HepG2 (cell line): ENCODE measurements at regions not wholly inside any gene's neighbourhood (a gene's known extent, or its start where the extent isn't known, plus 50 kb on each side); places are given as distances from the start of the nearest gene placed in this dataset.

ENCODE experiments used
- ATAC-seq: fragments of 200-7000 bp; cut with Tn5 transposase; 3 replicates; pipeline ENCODE4 v1.9.1; 2020; ENCODE audit warnings: mild to moderate bottlenecking, moderate library complexity
- BruUV-seq: library from RNA; stranded (reverse); fragments of 400-500 nt; replicated peaks from 2 replicates; lab custom pipeline; 2021; lab: Mats Ljungman, UMichigan
- CTCF ChIA-PET: fragments of 300-600 bp; formaldehyde crosslinking; extraction: SDS; loops from one replicate; lab custom pipeline; 2021; ENCODE audit warnings: low total read pairs, inconsistent platforms, low intra/inter-chr PET ratio; lab: Yijun Ruan, JAX
- POLR2A ChIA-PET: fragments of 350-600 bp; sonication (Branson Sonifier 250); formaldehyde crosslinking; loops from one replicate; lab custom pipeline; 2020; ENCODE audit warnings: antibody characterized with exemption, inconsistent platforms; lab: Yijun Ruan, JAX
- DNase-seq: peaks from one replicate; pipeline ENCODE4 v3.0.0-alpha.2; 2015; ENCODE audit warnings: low spot score
- FAIRE-seq: peaks from 3 replicates; lab custom pipeline; 2011; peaks lifted over from hg19 to GRCh38; lab: Jason Lieb, UNC
- H2AFZ ChIP-seq: one replicate; pipeline ENCODE4 v1.6.1; 2011; ENCODE audit warnings: low read length, inconsistent platforms
- H3K27ac ChIP-seq: fragments of 300-600 bp; 3 replicates; pipeline ENCODE4 v1.8.0; 2011; ENCODE audit warnings: mixed run types, mild to moderate bottlenecking, mixed read lengths, low read length, inconsistent platforms; ENCODE audit not compliant: insufficient read depth; ENCODE audit errors: extremely low read length
- H3K27me3 ChIP-seq, 2 experiments: fragments of 200-600 bp in 1 of 2; 2 replicates in 1 of 2; 3 replicates in 1 of 2; pipeline versions ENCODE4 v1.6.0 to v1.8.0; 2011; ENCODE audit warnings: low read length in 2 of 2, mild to moderate bottlenecking in 2 of 2, moderate library complexity in 2 of 2, inconsistent platforms in 1 of 2; ENCODE audit not compliant: insufficient read depth in 2 of 2, control insufficient read depth in 1 of 2
- H3K36me3 ChIP-seq, 2 experiments: fragments of 200-600 bp in 1 of 2; replicated peaks in 1 of 2; 2 replicates in 1 of 2; 3 replicates in 1 of 2; pipeline versions ENCODE4 v1.5.1 to v1.8.0; 2011; ENCODE audit warnings: low read length in 2 of 2, inconsistent platforms in 1 of 2; ENCODE audit not compliant: insufficient read depth in 2 of 2, control insufficient read depth in 1 of 2
- H3K4me1 ChIP-seq: 2 replicates; pipeline ENCODE4 v1.5.1; 2012; ENCODE audit warnings: low read length, inconsistent platforms; ENCODE audit not compliant: insufficient read depth
- H3K4me2 ChIP-seq: 2 replicates; pipeline ENCODE4 v1.6.0; 2011; ENCODE audit warnings: low read depth, low read length, inconsistent platforms
- H3K4me3 ChIP-seq, 3 experiments: fragments of 200-600 bp in 1 of 3; sonication (generic), shearing (Covaris generic) in 1 of 3; replicated peaks in 1 of 3; 2 replicates each; pipeline ENCODE4 v1.5.1; 2011 to 2016; ENCODE audit warnings: low read length in 3 of 3, inconsistent platforms in 2 of 3, low read depth in 2 of 3, mild to moderate bottlenecking in 2 of 3, control low read depth in 1 of 3, mixed read lengths in 1 of 3; ENCODE audit not compliant: insufficient read depth in 1 of 3
- H3K79me2 ChIP-seq: one replicate; pipeline ENCODE4 v1.6.1; 2011; ENCODE audit warnings: low read length, inconsistent platforms; ENCODE audit not compliant: insufficient read depth
- H3K9ac ChIP-seq: 2 replicates; pipeline ENCODE4 v1.6.0; 2011; ENCODE audit warnings: mild to moderate bottlenecking, low read depth, low read length, inconsistent platforms; ENCODE audit not compliant: insufficient read depth
- H3K9me3 ChIP-seq: 2 replicates; pipeline ENCODE4 v1.5.1; 2012; ENCODE audit warnings: mild to moderate bottlenecking, low read length
- H4K20me1 ChIP-seq: 2 replicates; pipeline ENCODE4 v1.6.0; 2011; ENCODE audit warnings: inconsistent platforms, mild to moderate bottlenecking, low read length, moderate library complexity; ENCODE audit not compliant: insufficient read depth
- KAT7 ChIP-seq: IDR thresholded peaks from 2 replicates; pipeline ENCODE4 v1.6.1; 2018; ENCODE audit warnings: borderline replicate concordance, missing compliant biosample characterization
- PHF20 ChIP-seq: sonication (generic); formaldehyde crosslinking; IDR thresholded peaks from 2 replicates; pipeline ENCODE4 v1.5.0; 2020; ENCODE audit warnings: mild to moderate bottlenecking, missing genetic modification reagents
- RFX5 ChIP-seq: IDR thresholded peaks from 2 replicates; pipeline ENCODE4 v1.6.1; 2011; ENCODE audit warnings: low read depth, low read length, improper control_type of control experiment
- SRSF1 ChIP-seq: fragments of 200-400 bp; formaldehyde crosslinking; optimal IDR thresholded peaks from 2 replicates; pipeline ENCODE3; 2017; ENCODE audit warnings: mild to moderate bottlenecking, low read depth, low read length, moderate library complexity
- ZNF572 ChIP-seq: sonication (generic); formaldehyde crosslinking; IDR thresholded peaks from 2 replicates; pipeline ENCODE4 v1.5.1; 2020; ENCODE audit warnings: mild to moderate bottlenecking, missing genetic modification reagents
- ZNF619 ChIP-seq: sonication (generic); formaldehyde crosslinking; IDR thresholded peaks from 2 replicates; pipeline ENCODE4 v1.4.0; 2020; ENCODE audit warnings: mild to moderate bottlenecking, missing genetic modification reagents
- ZNF652 ChIP-seq: IDR thresholded peaks from 2 replicates; pipeline ENCODE4 v1.6.1; 2016; ENCODE audit warnings: low read depth, borderline replicate concordance
- WGBS: methylation state at CpG from one replicate; pipeline ENCODE4 v1.1.6; 2017; ENCODE audit warnings: low lambda C conversion rate; 5-methylcytosine and 5-hydroxymethylcytosine counted together
- in situ Hi-C: cut with HindIII; loops from 2 replicates; pipeline ENCODE4 v1.10.0; 2017; ENCODE audit warnings: low pct_unique_long_range_greater_than_20kb; ENCODE audit not compliant: extremely low pct_ligation_motif_present
- intact Hi-C: fragments of 100-400 bp; cut with micrococcal nuclease; formaldehyde crosslinking; loops from one replicate; pipeline ENCODE4 v1.10.0; 2022; ENCODE audit not compliant: unreplicated experiment
- TF ChIP-seq, protein P1 (sequence below): sonication (generic); formaldehyde crosslinking; conservative IDR thresholded peaks from 2 replicates; pipeline ENCODE4 v1.4.0; 2020; ENCODE audit warnings: mild to moderate bottlenecking, missing genetic modification reagents, moderate library complexity
- TF ChIP-seq, protein P2 (sequence below): sonication (generic); formaldehyde crosslinking; IDR thresholded peaks from 2 replicates; pipeline ENCODE4 v1.9.0; 2021; ENCODE audit warnings: missing genetic modification reagents, mild to moderate bottlenecking, borderline replicate concordance
- TF ChIP-seq, protein P3 (sequence below): sonication (generic); formaldehyde crosslinking; IDR thresholded peaks from 2 replicates; pipeline ENCODE4 v1.5.0; 2020; ENCODE audit warnings: missing genetic modification reagents, mild to moderate bottlenecking, borderline replicate concordance

DNA sequence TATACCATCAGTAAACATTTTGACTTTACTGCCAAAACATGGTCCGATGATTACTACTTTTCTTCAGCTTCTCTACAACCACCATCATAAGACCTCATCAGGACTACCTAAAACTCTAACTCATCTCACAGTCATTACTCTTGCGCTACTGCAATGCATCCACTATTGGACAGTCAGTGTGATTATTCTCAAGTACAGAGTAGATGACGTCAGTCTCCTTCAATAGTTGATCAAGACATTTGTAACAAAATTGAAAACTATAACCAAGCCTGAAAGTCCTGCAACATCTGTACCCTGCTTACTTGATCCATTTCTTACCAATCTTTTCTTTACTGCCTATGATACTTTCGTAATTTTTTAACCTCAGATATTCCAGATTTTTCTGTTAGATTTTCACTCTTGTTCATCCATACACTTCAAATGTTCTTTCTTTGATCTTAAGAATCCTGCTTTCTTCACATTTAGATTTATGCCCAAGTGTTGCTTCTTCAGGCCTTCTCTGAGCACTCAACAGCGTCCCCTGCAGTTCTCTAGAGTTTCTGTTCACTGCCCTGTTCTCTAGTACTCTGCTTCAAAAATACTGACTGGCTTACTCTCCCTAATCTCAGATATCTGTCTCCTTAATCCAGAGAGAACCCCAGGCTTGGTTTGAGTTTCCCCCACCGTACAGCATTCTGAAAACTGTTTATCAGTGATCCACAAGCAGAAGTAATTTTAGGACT lies 1517.6 kb downstream of the STIM2 start (continued):
- TF ChIP-seq, protein P1, sequence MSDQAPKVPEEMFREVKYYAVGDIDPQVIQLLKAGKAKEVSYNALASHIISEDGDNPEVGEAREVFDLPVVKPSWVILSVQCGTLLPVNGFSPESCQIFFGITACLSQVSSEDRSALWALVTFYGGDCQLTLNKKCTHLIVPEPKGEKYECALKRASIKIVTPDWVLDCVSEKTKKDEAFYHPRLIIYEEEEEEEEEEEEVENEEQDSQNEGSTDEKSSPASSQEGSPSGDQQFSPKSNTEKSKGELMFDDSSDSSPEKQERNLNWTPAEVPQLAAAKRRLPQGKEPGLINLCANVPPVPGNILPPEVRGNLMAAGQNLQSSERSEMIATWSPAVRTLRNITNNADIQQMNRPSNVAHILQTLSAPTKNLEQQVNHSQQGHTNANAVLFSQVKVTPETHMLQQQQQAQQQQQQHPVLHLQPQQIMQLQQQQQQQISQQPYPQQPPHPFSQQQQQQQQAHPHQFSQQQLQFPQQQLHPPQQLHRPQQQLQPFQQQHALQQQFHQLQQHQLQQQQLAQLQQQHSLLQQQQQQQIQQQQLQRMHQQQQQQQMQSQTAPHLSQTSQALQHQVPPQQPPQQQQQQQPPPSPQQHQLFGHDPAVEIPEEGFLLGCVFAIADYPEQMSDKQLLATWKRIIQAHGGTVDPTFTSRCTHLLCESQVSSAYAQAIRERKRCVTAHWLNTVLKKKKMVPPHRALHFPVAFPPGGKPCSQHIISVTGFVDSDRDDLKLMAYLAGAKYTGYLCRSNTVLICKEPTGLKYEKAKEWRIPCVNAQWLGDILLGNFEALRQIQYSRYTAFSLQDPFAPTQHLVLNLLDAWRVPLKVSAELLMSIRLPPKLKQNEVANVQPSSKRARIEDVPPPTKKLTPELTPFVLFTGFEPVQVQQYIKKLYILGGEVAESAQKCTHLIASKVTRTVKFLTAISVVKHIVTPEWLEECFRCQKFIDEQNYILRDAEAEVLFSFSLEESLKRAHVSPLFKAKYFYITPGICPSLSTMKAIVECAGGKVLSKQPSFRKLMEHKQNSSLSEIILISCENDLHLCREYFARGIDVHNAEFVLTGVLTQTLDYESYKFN (CRISPR knock-in tag), result no peak
- TF ChIP-seq SRSF1 (no peak), ZNF572 (CRISPR knock-in tag) (no peak)

DNA sequence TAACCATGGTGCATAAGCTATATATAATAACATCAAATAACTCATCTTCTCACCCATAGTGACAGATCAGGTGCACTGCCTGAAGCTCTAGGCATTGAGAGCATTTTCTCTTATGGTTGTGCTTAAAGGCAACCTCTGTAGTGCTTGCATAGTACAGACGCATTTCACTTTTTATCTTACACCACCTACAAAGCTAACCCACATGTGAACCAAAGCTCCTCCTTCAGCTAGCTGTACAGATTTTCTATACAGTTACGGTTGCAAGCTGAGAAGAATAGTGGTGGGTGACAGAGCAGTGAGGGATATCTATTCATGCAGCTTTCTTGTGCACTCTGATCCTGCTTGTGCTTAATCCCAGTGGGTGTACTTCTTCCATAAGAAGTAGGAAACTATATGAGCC lies 1525.2 kb downstream of the STIM2 start:
- CTCF ChIA-PET, result no interaction called here
- intact Hi-C loops, result no loop called here
- Histone ChIP-seq H3K4me2 (no peak overlapping the region), H3K9ac (no peak overlapping the region), H3K4me1 (no peaks in the 10 kb centered on the region), H3K27ac (no peak overlapping the region), H2AFZ (no peak overlapping the region), H3K36me3 (no peaks in the 10 kb centered on the region), H3K4me3 (no peak overlapping the region), H3K79me2 (no peaks in the 10 kb centered on the region), H3K27me3 (no peaks in the 10 kb centered on the region), H3K9me3 (peaks cover 53% of the 10 kb centered on the region), H4K20me1 (no peaks in the 10 kb centered on the region)
- no TSS peak for BruUV-seq
- no peak for TF ChIP-seq ZNF619
- TF ChIP-seq, protein P2, sequence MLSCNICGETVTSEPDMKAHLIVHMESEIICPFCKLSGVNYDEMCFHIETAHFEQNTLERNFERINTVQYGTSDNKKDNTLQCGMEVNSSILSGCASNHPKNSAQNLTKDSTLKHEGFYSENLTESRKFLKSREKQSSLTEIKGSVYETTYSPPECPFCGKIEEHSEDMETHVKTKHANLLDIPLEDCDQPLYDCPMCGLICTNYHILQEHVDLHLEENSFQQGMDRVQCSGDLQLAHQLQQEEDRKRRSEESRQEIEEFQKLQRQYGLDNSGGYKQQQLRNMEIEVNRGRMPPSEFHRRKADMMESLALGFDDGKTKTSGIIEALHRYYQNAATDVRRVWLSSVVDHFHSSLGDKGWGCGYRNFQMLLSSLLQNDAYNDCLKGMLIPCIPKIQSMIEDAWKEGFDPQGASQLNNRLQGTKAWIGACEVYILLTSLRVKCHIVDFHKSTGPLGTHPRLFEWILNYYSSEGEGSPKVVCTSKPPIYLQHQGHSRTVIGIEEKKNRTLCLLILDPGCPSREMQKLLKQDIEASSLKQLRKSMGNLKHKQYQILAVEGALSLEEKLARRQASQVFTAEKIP (CRISPR knock-in tag), result no peak
- TF ChIP-seq ZNF652 (CRISPR knock-in tag), result no peak
- TF ChIP-seq KAT7, result no peak
- TF ChIP-seq PHF20 (CRISPR knock-in tag), result no peak
- TF ChIP-seq, protein P3, sequence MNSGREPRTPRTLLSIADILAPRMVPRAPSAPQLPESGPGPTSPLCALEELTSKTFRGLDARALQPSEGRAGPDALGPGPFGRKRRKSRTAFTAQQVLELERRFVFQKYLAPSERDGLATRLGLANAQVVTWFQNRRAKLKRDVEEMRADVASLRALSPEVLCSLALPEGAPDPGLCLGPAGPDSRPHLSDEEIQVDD, result no peak
- no peak for TF ChIP-seq RFX5
- POLR2A ChIA-PET, result no interaction called here
- WGBS, result 39% methylated on average over 2 of the region's 2 CpGs
- in situ Hi-C loops, result no loop called here
- FAIRE-seq, result no peak
- no peak for ATAC-seq
- no peak for DNase-seq
